ENCODE measurements at regions not wholly inside any gene's neighbourhood (a gene's known extent, or its start where the extent isn't known, plus 50 kb on each side); places are given as distances from the start of the nearest gene placed in this dataset.
"Not testable (repeated sequence)": the region's sequence is repeated elsewhere in the genome, so short reads cannot be mapped to it uniquely, and the experiment has no call there.

GRCh38 chr4:153099391-153100140 lies 104.7 kb upstream of the TRIM2 start:
- no peak overlapping the region for H3K4me3 ChIP-seq (ENCODE audit: low read length)
- DNase-seq (ENCODE audit: low read depth), result no peak
- TF ChIP-seq CTCF (conservative IDR thresholded peaks at IDR 0.05; ENCODE audit: low read length), result no peak

- H3K4me3 ChIP-seq (ENCODE audit: low read length); DNase-seq (ENCODE audit: low read depth): not testable (repeated sequence)
These were observed 97.5 kb upstream of the TRIM2 start for GRCh38 chr4:153106736-153107135.

- TF ChIP-seq CTCF (conservative IDR thresholded peaks at IDR 0.05; ENCODE audit: low read length), result no peak
- DNase-seq (ENCODE audit: low read depth), result no peak
- H3K4me3 ChIP-seq (ENCODE audit: low read length), result no peak overlapping the region
These were observed 97.0 kb upstream of the TRIM2 start for GRCh38 chr4:153107246-153107645.

GRCh38 chr4:153109296-153109849 lies 94.9 kb upstream of the TRIM2 start:
- no peak overlapping the region for H3K4me3 ChIP-seq (ENCODE audit: low read length)
- DNase-seq (ENCODE audit: low read depth), result no peak
- no peak for TF ChIP-seq CTCF (conservative IDR thresholded peaks at IDR 0.05; ENCODE audit: low read length)

GRCh38 chr4:153110739-153111138 lies 93.5 kb upstream of the TRIM2 start:
- no peak for DNase-seq (ENCODE audit: low read depth)
- TF ChIP-seq CTCF (conservative IDR thresholded peaks at IDR 0.05; ENCODE audit: low read length), result no peak
- H3K4me3 ChIP-seq (ENCODE audit: low read length), result no peak overlapping the region

GRCh38 chr4:153111426-153112040 lies 92.7 kb upstream of the TRIM2 start:
- no peak overlapping the region for H3K4me3 ChIP-seq (ENCODE audit: low read length)
- TF ChIP-seq CTCF (conservative IDR thresholded peaks at IDR 0.05; ENCODE audit: low read length), result no peak
- no peak for DNase-seq (ENCODE audit: low read depth)

GRCh38 chr4:153112041-153112441 lies 92.2 kb upstream of the TRIM2 start:
- H3K4me3 ChIP-seq (ENCODE audit: low read length), result no peak overlapping the region
- no peak for TF ChIP-seq CTCF (conservative IDR thresholded peaks at IDR 0.05; ENCODE audit: low read length)
- no peak for DNase-seq (ENCODE audit: low read depth)

Data from AG10803 (cell line).